Hematopoietic multipotent progenitor cell treated with erythropoietin and hydrocortisone succinate and interleukin-3 and kit ligand, for 4 days (in vitro differentiated cells): ENCODE measurements at regions not wholly inside any gene's neighbourhood (a gene's known extent, or its start where the extent isn't known, plus 50 kb on each side); places are given as distances from the start of the nearest gene placed in this dataset.
A peak's percentile ranks its signal among the peaks of the same experiment; 100 is the strongest.

ENCODE experiments used
- DNase-seq: peaks from one replicate; pipeline ENCODE4 v3.0.0-alpha.2; 2015

DNA sequence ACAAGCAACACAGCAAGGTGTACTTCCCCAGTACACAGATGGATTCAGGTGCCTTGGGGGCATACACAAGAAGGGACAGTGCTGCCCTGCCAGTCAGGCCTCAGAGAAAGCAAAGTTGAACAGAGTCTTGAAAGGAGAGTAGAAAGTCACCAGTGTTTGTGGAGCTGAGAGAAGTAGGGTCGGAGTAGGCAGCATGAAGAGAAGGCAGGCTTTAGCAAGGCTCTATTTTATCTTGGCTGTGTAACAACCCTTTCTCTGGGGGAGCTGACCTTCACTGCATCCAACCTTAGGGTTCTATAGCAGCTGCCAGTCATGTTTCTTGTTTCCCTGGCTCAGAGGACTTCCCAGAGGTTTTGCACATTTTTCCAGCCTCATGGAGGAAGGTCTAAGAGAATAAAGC lies 77.4 kb upstream of the BLID start:
- no peak for DNase-seq

DNA sequence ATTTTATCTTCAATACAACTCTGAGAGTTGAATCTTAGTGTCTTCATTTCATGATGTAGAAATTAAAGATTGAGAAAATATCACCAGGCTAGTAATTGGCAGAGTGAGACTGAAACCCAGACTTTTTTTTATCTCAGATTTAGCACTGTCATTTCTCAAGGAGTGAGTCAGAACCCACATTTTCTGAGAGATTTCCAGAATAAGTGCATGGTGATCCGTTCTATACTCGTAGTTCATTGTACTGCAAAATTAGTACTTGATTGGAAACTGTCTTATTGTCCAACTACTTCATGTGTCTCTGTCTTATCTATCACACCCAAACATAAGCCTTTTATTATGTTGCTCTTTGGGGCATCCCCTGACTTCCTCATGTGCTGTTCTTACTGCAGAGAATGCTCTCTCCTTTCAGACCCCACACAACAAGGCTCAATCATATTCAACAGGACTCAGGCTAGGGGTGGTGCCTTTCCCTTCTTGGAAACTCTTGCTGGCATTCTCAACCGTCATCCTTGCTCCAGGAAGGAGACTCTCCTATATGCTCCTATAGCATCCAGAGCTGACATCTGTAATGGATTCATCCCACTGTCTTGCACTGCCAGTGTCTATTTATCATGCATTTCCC lies 76.7 kb upstream of the BLID start:
- DNase-seq, result no peak

DNA sequence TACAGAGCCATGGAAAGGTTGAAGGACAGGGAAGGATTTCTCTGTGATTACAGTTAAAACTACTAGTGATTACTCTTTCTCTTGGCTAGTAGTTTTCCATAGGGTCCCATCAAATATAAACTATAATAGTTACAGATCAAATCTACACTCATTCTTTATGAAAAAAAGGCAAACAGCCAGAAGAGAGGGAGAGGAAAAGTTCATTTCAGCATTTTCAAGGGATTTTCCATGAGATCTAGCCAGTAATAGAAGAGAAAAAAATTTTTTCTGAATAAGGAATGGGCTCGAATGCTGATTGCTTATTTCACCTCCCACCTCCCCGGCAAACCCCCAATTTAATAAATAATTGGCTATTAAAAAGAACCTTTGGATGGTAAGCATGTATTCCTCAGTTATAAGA lies 74.8 kb upstream of the BLID start:
- no peak for DNase-seq

DNA sequence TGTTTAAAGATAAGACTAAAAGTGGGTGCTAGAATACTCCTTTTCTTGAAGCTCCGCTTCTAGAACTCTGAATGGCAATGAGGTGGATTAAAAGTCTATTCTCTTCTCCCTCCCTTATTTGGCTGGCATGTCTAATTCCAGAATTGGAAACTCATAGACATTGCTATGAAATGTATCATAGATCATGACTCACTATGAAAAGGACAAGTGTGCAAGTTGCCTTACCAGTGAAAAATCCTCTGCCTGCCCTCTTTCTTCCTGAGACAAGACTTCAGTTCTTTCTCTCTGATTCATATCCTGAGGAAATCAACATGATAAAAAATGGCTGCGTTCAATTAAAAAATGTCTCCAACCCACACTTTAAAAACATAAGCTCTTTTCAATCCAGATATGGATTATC lies 73.2 kb upstream of the BLID start:
- DNase-seq, result no peak

DNA sequence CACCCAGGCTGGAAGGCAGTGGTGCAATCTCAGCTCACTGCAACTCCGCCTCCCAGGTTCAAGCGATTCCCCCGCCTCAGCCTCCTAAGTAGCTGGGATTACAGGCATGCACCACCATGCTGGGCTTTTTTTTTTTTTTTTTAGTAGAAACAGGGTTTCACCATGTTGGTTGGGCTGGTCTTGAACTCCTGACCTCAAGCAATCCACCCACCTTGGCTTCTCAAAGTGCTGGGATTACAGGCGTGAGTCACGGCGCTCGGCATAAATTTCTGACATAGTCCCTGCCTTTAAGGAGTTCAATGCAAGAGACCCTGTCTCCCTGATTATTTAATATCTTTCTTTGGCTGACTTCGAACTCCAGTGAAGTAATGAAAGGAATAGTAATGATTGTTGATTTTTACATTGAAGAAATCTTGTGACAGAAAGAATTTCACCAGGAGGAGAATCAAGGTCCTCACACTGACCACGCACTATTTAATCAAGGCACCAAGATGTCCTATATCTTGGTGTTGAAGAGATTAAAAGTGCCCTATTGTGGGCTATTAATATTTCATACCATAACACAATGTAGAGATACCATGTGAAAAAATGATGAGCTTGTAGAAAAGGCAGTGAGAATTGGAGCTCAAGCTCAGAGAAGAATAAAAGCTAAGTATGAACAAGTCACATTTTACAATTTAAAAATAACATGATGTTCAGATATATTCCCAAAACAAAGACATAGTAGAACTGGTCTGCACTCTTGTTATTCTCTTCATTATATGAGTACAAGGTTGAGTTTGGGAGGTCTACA lies 71.6 kb upstream of the BLID start:
- DNase-seq, result no peak

DNA sequence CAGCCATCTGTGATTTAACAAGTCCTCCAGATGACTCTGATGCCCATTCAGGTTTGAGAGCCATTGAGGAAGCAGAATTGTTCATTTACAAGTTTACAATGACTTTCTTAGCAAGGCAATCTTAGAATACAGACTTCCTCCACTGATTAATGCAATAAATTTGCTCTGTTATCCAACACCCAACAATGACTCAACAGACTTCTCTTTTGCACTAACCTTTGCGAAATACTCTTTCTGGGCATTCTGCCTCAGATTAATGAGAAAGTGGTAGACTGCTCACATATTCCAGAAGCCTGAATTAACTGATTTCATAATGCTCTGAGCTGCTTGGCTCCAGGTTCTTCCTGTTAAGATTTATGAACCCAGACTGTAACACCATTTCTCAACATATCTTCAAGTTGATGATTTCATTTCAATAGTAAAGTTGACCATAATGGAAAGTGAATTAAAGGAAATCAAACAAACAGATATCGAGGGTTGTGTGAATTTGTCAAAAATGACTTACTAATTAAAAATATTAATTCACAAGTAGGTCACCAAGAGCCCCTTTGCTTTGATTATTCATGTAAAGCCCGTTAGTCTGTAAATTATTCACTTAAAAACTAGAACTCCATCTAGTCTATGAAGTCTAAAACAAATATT lies 70.5 kb upstream of the BLID start:
- peak; percentile 48 for DNase-seq

DNA sequence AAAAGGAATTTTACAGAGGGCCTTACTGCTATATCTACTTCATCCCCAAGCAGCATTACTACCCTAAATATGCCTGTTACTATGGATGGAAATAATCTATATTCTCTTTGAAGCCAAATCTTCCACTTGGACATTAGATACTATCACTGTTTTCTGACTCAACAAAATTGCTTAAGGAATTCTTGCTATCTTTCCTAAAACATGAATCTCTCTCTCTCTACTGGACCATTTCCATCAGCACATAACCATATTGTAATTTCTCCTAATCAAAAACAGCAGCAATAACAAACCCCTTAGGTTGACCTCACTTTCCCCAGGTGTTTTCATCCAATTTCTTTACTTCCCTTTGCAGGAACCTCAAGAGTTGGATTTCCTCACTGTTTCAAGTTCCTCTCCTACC lies 67.9 kb upstream of the BLID start:
- DNase-seq, result no peak

DNA sequence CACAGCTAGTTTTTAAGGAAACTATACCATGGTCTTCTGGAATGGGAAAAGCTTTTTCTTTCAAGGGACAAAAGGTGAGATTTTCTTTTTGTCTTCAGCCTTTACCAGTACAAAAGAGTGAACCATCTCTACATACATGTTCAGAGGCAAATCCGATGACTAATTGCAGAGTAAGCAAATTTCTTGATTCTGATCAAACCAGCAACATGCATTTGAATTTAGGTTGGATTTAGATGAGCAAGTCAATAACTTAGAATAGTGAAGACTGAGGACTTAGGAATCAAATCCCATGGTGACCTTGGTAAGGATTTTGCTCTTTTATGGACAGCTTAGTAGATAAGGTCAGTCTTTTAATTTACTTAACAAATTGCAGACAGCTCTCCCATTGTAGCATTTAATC lies 65.9 kb upstream of the BLID start:
- DNase-seq, result no peak

DNA sequence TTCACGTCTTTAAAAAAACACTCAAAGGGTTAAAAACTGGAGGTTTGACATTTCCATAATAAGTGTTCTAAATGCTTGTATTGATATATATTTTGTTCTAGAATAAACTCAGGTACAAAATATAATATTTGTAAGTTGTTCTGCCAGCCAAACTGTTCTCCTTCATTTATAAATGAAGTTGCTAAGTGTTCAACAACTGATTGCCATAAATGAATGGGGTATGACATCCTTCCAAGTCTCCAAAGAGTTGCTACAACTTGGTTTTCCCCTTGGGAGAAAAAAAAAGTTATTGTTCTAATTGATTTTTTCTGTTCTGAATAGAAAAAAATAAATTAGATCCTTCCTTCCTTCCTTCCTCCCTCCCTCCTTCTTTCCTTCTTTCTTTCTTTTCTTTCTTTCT lies 65.4 kb upstream of the BLID start:
- no peak for DNase-seq

DNA sequence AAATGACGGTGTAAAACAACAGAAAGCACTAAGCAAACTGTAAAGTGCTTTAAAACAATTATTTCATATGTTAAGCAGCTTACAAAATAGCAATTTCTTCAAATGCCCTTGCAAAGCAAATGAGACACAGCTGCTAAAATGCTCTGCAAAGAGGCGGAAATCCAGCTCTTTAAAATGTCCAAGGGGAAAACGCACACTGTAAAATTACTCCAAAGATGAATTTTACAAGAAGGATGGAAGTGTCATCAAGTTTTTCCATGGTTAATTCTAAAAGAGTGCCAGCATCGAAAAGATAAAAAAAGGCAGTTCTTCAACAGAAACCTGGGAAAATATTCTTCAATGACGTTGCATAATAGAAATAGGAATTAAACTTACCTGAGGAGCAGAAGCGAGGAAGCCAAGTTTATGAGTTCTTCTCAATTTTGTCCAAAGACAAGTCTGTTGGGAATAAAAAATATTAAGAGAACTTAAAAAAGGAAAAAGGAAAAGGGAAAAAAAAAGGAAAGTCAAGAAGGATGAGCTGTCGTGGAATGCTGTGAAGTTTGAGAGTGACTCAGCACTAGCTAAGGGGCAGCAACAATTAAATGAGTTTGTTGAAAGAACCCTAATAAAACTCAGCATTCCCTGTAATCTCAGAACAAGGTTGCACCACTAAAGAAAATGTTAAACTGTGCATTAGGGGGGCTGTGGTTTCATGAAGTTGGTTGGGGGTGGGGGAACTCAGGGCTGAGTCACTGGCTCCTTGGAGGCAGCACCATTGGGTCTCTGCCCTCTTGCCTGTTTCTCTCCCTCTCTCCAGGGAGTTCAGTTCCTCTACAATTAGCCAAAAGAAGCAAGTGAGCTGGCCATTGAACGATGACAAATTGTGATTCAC lies 64.2 kb upstream of the BLID start:
- DNase-seq, result no peak

DNA sequence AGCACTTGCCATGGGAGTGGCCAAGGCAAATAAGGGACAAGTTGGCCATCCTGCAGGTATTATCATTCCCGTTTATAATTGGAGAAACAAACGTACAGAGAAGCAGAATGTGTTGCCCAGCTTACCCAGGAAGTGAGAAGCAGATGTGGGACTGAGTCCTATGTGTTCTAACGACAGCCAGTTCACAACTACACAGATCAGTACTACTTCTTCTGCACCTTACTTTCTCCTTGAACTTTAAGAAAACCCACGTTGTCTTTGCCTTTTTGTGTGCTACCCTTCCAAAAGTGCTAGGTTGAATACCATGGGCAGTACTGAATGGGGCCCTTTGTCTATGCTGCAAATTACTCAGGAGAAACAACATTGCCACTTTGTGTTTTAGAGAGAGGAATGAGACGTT lies 62.8 kb upstream of the BLID start:
- DNase-seq, result no peak

DNA sequence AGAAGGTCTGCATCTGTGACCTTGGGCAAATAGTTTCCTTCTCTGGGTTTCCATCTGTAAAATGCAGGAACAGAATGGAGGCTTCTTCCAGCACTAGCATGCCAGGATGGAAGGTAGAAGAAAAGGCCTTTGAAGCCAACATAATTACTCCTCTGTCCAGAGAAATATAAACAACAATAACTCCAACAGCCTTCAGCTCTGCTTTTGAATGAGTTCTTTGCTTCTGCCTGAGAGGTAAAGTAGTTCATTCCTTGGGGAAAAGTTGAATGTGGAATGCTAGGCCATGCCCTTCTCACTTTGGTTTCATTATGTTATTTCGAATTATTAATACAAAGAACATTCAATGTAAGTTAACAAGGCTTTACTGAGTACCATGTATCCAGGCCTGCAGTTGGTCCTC lies 61.2 kb upstream of the BLID start:
- DNase-seq, result no peak

DNA sequence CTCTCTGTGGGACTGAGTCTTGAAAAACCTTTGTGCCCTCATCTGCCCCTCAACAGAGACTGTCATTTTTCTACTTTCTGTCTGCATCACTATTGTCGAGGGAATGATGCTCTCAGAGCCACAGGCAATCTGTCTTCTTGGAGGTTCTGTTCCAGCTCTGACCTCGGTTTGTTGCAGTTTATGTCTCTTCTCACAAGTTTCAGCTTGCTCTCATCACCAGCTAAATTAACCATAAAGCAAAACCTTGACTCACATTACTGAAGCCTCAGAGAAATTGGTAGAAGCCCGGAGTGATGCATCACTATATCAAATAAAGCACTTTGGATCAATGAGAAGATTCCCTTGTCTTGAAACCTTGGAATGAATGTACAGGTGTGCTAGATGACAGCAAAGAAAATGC lies 60.6 kb upstream of the BLID start:
- DNase-seq, result no peak

DNA sequence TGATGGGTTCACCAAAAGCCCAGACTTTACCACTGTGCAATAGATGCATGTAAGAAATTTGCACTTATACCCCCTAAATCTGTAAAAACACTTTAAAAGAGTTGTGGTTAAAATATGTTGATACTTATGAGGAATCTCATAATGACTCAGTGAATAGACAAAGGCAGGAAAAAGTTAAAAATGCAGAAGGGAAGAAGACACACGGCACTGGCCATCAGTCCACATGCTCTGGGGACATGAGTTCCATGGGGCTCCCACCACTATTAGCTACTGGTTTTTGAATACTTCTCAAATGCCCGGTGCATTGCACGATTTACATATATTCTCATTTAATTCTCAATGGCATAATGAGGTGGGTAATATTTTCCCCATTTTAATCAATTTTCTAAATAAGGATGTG lies 59.3 kb upstream of the BLID start:
- no peak for DNase-seq

DNA sequence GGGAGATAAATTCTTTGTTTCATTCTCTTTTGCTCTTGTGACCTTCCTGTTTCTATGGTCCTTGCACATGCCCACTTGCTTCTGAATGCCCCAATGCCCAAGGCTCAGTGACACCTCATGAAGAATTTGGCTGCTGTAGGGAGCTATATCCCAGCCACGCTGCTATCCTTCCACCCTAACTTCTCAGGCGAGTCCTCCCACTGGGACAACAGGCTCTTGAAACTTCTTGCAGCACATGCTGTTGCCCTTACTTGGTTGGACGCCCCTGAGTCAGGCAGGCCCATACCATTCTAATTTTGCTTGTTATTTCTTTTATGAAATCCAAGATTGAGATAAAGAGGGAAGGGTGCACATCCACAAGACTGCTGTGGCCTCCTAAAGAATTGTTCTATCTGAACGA lies 57.6 kb upstream of the BLID start:
- DNase-seq, result no peak

DNA sequence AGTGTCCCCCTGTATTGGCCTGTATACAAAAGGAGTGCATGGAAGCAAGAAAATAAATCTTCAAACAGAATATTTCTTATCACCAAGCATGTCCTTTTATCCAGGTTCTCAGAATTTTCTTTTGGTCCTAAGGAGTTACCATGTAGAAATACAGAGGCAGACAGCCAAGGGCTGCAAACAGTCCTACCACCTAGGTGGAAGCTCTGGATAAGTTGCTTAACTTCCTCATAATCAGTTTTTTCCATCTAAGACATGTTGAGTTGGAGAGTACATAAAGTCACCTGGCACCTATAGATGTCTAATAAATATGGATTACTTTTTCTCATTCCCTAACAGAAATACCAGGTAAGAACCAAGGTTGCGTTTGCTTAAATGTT lies 57.0 kb upstream of the BLID start:
- DNase-seq, result no peak

DNA sequence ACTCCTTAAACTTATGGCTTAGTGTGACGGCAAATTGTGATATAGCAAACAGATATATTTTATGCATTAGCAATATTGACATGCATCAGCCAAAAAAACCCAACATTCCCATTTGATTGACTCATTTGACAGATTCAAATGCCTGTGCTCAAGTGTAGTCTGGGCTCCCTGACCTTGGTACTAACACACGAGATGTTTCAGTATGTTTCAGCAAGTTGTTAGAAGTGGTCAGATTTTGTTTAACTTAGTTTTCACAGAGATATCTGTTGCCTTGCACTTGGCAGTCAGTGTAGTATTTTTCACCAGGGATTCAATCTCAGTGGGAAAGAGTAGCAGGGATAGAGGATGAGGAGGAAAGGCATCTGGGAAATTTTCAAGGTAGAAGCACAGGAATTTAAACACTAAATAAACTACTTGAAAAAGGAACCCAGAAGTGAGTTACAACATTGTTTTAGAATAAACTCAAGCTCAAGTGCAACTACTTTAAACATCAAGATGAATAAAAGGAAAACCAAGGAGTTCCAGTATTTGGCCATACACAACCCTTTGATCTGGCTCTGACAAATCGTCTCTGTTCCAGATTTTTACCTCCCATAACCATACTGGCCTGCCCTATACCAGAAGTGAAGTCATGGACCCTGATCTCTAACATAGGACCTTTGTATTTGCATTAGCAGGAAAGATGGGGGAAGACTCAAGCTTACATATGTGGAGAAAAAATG lies 56.5 kb upstream of the BLID start:
- DNase-seq, result no peak

DNA sequence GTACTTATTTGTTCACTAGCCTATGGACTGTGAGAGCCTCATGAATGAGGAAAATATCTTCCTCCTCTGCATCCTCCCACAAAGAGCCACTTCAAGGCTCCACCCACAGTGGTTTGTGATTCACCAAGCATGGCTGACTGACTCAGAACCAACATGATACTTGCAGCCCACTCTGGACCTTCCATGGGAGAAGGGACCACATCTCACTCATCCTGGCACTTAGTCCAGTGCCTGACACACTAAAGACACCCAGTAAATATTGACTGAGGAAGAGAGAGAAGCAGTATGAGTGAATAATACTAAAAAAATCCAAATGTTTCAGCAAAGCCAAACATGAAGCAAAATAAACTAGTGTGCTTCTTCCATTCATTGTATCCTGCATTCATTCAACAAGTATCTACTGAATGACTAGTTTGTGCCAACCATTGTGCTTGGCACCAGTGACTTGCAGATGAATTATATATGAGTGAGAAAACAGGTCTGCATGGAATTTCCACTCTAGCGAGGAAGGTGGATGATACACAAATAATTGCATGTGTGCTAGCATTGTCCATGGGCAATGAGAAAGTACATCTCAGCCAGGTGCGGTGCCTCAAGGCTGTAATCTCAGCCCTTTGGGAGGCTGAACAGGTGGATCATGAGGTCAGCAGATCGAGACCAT lies 54.9 kb upstream of the BLID start:
- DNase-seq, result no peak

DNA sequence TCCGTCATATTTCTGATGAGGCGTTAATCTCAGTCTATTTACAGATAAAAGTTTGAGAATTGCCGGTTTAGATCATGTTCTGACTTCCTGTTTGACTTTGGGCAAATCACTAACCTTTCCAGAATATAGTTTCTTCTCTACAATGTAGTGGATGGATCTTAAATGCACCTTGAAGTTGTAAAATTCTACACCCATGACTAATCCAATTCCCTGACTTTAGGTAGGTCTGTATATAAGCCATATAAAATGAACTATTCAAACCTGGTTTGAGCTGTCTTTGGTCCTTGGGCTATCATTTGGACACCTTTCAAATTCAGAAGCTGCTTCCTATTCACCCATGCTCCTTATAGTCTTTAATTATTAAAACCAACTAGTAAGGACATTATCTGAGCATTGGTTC lies 52.2 kb upstream of the BLID start:
- no peak for DNase-seq

DNA sequence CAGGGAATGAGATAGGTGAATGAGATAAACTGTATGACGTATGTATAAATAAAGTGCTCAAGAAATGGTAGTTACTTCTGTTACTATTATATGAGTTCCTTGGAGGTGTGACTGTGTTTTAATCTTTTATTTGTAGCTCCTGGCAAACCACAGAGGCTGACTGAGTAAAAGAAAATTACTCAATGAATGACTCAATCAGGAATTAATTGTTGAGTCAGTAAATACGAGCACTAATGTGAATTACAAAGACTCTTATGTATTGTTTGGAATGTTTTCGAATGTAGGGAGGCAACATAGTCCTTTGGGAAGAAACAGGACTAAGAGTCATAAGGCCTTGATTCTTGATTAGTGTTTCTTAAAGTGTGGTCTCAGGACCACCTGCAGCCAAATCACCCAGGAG lies 51.1 kb upstream of the BLID start:
- no peak for DNase-seq

DNA sequence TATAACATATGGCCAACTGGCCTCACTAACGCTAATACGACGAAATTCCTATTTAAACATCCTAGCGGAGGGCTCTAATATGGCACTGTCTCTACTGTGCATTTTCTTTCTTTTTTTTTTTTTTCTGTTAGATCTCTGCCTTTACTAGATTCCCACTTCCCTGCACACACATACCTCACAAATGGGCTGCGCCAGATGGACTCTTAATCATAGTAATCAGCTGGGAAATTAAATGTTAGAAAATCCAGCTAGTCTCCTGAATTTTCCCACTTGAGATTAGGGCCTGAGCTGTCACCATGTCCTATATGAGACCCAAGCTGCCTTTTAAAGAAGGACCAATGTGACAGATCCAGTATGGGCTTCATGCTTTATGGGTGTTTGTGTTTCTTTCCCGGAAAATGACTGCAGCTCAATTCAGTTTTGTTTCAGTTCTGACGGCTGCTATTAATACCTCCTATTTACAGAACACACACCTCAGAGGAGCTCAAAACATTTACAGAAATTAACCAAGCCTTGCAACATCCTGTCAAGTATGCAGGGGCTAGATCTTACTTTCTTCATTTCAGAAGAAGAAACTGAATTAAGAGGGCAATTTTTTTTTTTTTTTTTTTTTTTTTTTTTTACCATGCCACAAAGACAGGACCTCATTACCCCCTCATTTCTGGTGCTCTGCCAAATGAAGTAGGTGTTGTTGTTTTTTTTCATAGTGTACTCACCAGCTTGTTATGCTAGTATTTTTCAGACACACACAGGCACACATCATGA lies 49.8 kb upstream of the BLID start:
- no peak for DNase-seq
